Endothelial cell of umbilical vein (primary cell): ENCODE measurements at regions not wholly inside any gene's neighbourhood (a gene's known extent, or its start where the extent isn't known, plus 50 kb on each side); places are given as distances from the start of the nearest gene placed in this dataset.

ENCODE experiments used
- BruUV-seq: library from RNA; stranded (reverse); fragments of 400-500 nt; replicated peaks from 2 replicates; lab custom pipeline; 2021; lab: Mats Ljungman, UMichigan
- CTCF ChIA-PET: fragments of 300-600, 350-600 bp; sonication (Branson Sonifier 250); formaldehyde crosslinking; loops from one replicate; lab custom pipeline; 2021; ENCODE audit warnings: antibody characterized with exemption, inconsistent platforms; lab: Charles Lee
- POLR2A ChIA-PET: fragments of 300-600, 350-600 bp; sonication (Branson Sonifier 250); formaldehyde crosslinking; loops from one replicate; lab custom pipeline; 2021; ENCODE audit warnings: antibody characterized with exemption, inconsistent platforms; lab: Charles Lee
- DNase-seq: peaks from one replicate; pipeline ENCODE4 v3.0.0-alpha.2; 2011; ENCODE audit warnings: low read depth, low spot score
- FAIRE-seq: peaks from 2 replicates; lab custom pipeline; 2011; peaks lifted over from hg19 to GRCh38; lab: Jason Lieb, UNC
- H2AFZ ChIP-seq: 2 replicates; pipeline ENCODE4 v1.6.0; 2012; ENCODE audit warnings: low read depth, low read length, control low read depth, inconsistent platforms
- H3K27ac ChIP-seq: 2 replicates; pipeline ENCODE4 v1.5.1; 2011; ENCODE audit warnings: low read depth, mild to moderate bottlenecking, control low read depth, low read length, moderate library complexity; ENCODE audit not compliant: insufficient read depth
- H3K27me3 ChIP-seq, 2 experiments: 2 replicates each; pipeline versions ENCODE4 v1.6.0 to v1.6.1; 2011; ENCODE audit warnings: low read length in 2 of 2, mixed read lengths in 1 of 2; ENCODE audit not compliant: control insufficient read depth in 2 of 2, insufficient read depth in 2 of 2
- H3K36me3 ChIP-seq, 2 experiments: 2 replicates in 1 of 2; 3 replicates in 1 of 2; pipeline ENCODE4 v1.5.1; 2011; ENCODE audit warnings: low read length in 2 of 2, mild to moderate bottlenecking in 1 of 2, moderate library complexity in 1 of 2; ENCODE audit not compliant: control insufficient read depth in 2 of 2, insufficient read depth in 2 of 2; ENCODE audit errors: extremely low read depth in 1 of 2
- H3K4me1 ChIP-seq: 3 replicates; pipeline ENCODE4 v1.5.1; 2011; ENCODE audit warnings: mild to moderate bottlenecking, low read length; ENCODE audit not compliant: control insufficient read depth, insufficient read depth; ENCODE audit errors: extremely low read depth
- H3K4me2 ChIP-seq: 2 replicates; pipeline ENCODE4 v1.6.1; 2011; ENCODE audit warnings: low read length, control low read depth, mixed read lengths; ENCODE audit not compliant: insufficient read depth
- H3K4me3 ChIP-seq, 3 experiments: fragments of 200-600 bp in 1 of 3; sonication (generic), shearing (Covaris generic) in 1 of 3; replicated peaks in 1 of 3; 2 replicates each; pipeline ENCODE4 v1.5.1; 2011 to 2016; ENCODE audit warnings: control low read depth in 3 of 3, low read length in 3 of 3, mild to moderate bottlenecking in 2 of 3, inconsistent platforms in 1 of 3, low read depth in 1 of 3, moderate library complexity in 1 of 3; ENCODE audit not compliant: insufficient read depth in 1 of 3
- H3K79me2 ChIP-seq: 2 replicates; pipeline ENCODE4 v1.6.0; 2012; ENCODE audit warnings: low read length, inconsistent platforms; ENCODE audit not compliant: control insufficient read depth, insufficient read depth
- H3K9ac ChIP-seq: replicated peaks from 2 replicates; pipeline ENCODE3; 2011; ENCODE audit warnings: low read length, control low read depth; ENCODE audit not compliant: insufficient read depth; ENCODE audit errors: extremely low read depth
- H3K9me1 ChIP-seq: replicated peaks from 3 replicates; pipeline ENCODE4 v1.6.0; 2011; ENCODE audit warnings: mild to moderate bottlenecking, low read length; ENCODE audit not compliant: control insufficient read depth, insufficient read depth; ENCODE audit errors: extremely low read depth
- H3K9me3 ChIP-seq: replicated peaks from 2 replicates; pipeline ENCODE4 v1.5.1; 2012; ENCODE audit warnings: low read length, inconsistent platforms; ENCODE audit not compliant: control insufficient read depth, insufficient read depth
- H4K20me1 ChIP-seq: replicated peaks from 2 replicates; pipeline ENCODE3; 2011; ENCODE audit warnings: mild to moderate bottlenecking, low read length; ENCODE audit not compliant: control insufficient read depth, insufficient read depth; ENCODE audit errors: extremely low read depth
- CTCF ChIP-seq, 2 donors: IDR thresholded peaks; 1 replicate in 1 of 2; 2 replicates in 1 of 2; pipeline ENCODE4 v1.5.1; 2011; ENCODE audit warnings: low read length in 2 of 2, mild to moderate bottlenecking in 2 of 2, moderate library complexity in 2 of 2, control low read depth in 1 of 2, inconsistent platforms in 1 of 2, low read depth in 1 of 2; ENCODE audit not compliant: insufficient read depth in 1 of 2; ENCODE audit errors: extremely low read depth in 1 of 2
- EZH2 ChIP-seq: IDR thresholded peaks from 2 replicates; pipeline ENCODE4 v1.6.1; 2012; ENCODE audit warnings: borderline replicate concordance, low read depth, mild to moderate bottlenecking, moderate library complexity, low read length, inconsistent platforms; ENCODE audit not compliant: severe bottlenecking
- FOS ChIP-seq: IDR thresholded peaks from 2 replicates; pipeline ENCODE4 v1.6.1; 2011; ENCODE audit warnings: mild to moderate bottlenecking, low read length, moderate library complexity, borderline replicate concordance; ENCODE audit not compliant: insufficient read depth
- GATA2 ChIP-seq: IDR thresholded peaks from 2 replicates; pipeline ENCODE4 v1.7.0; 2011; ENCODE audit warnings: low read depth, mild to moderate bottlenecking, moderate library complexity, mixed read lengths, low read length; ENCODE audit not compliant: insufficient read length, insufficient read depth
- JUN ChIP-seq: IDR thresholded peaks from 2 replicates; pipeline ENCODE4 v1.6.1; 2011; ENCODE audit warnings: borderline replicate concordance, low read depth; ENCODE audit not compliant: insufficient read length, insufficient read depth
- MAX ChIP-seq: IDR thresholded peaks from 2 replicates; pipeline ENCODE4 v1.6.1; 2011; ENCODE audit not compliant: insufficient read depth, insufficient read length
- MYC ChIP-seq: IDR thresholded peaks from one replicate; pipeline ENCODE4 v1.6.1; 2011; ENCODE audit warnings: mild to moderate bottlenecking, low read depth, low read length
- POLR2A ChIP-seq: IDR thresholded peaks from 2 replicates; pipeline ENCODE4 v1.6.1; 2012; ENCODE audit warnings: low read depth, mild to moderate bottlenecking, control low read depth, low read length
- POLR2AphosphoS5 ChIP-seq: IDR thresholded peaks from 2 replicates; pipeline ENCODE4 v1.6.1; 2012; ENCODE audit warnings: low read depth, mild to moderate bottlenecking, control low read depth, low read length, moderate library complexity; ENCODE audit not compliant: insufficient read depth
- dilution Hi-C: fragments of 300-500 bp; cut with MboI; formaldehyde crosslinking; loops from one replicate; pipeline ENCODE4 v1.15.0; 2019; ENCODE audit warnings: low sequenced_read_pairs; ENCODE audit not compliant: extremely low pct_ligation_motif_present
- intact Hi-C: fragments of 100-400 bp; cut with micrococcal nuclease; formaldehyde crosslinking; loops from one replicate; pipeline ENCODE4 v1.10.0; 2022

GRCh38 chr9:116051528-116051927 lies 102.1 kb upstream of the PAPPA start:
- no TSS peak for BruUV-seq

GRCh38 chr9:116055536-116055935 lies 98.1 kb upstream of the PAPPA start:
- intact Hi-C loops (no loop called here), dilution Hi-C loops (no loop called here)
- Histone ChIP-seq H3K36me3 (no peaks in the 10 kb centered on the region), H3K4me1 (no peaks in the 10 kb centered on the region), H2AFZ (no peak overlapping the region), H3K4me3 (no peak overlapping the region), H3K9me1 (no peaks in the 10 kb centered on the region), H4K20me1 (no peaks in the 10 kb centered on the region), H3K4me2 (no peak overlapping the region), H3K9me3 (no peaks in the 10 kb centered on the region), H3K27ac (no peak overlapping the region), H3K9ac (no peak overlapping the region), H3K79me2 (no peaks in the 10 kb centered on the region), H3K27me3 (no peaks in the 10 kb centered on the region)
- DNase-seq (no peak), FAIRE-seq (no peak)
- ChIA-PET POLR2A (no interaction called here), CTCF (no interaction called here)
- no TSS peak for BruUV-seq
- TF ChIP-seq JUN (no peak), MYC (no peak), POLR2A (no peak), MAX (no peak), POLR2AphosphoS5 (no peak), CTCF (IDR thresholded peaks at IDR 0.05; ENCODE audit: extremely low read depth in 1 of 2, insufficient read depth in 1 of 2, low read depth in 1 of 2, low read length in 2 of 2) (no peak), EZH2 (no peak), GATA2 (no peak), FOS (no peak)

More at GRCh38 chr9:116051528-116051927, 102.1 kb upstream of the PAPPA start:
- no peaks in the 10 kb centered on the region for H3K27me3 ChIP-seq
- H3K4me3 ChIP-seq = no peak overlapping the region
- POLR2A ChIA-PET = no interaction called here
- H4K20me1 ChIP-seq = no peaks in the 10 kb centered on the region
- no peak for TF ChIP-seq JUN
- no peak for TF ChIP-seq CTCF (IDR thresholded peaks at IDR 0.05; ENCODE audit: extremely low read depth in 1 of 2, insufficient read depth in 1 of 2, low read depth in 1 of 2, low read length in 2 of 2)
- no peak for TF ChIP-seq MYC
- no peak overlapping the region for H3K4me2 ChIP-seq
- intact Hi-C loops (no loop called here), dilution Hi-C loops (no loop called here)
- H2AFZ ChIP-seq = no peak overlapping the region
- H3K9me1 ChIP-seq = no peaks in the 10 kb centered on the region
- H3K4me1 ChIP-seq = no peaks in the 10 kb centered on the region
- H3K79me2 ChIP-seq = no peaks in the 10 kb centered on the region
- CTCF ChIA-PET = no interaction called here
- H3K9ac ChIP-seq = no peak overlapping the region
- no peak overlapping the region for H3K27ac ChIP-seq
- DNase-seq (no peak), FAIRE-seq (no peak)
- H3K9me3 ChIP-seq = no peaks in the 10 kb centered on the region
- H3K36me3 ChIP-seq = no peaks in the 10 kb centered on the region
